OCI-LY1 (cell line): ENCODE measurements at regions not wholly inside any gene's neighbourhood (a gene's known extent, or its start where the extent isn't known, plus 50 kb on each side); places are given as distances from the start of the nearest gene placed in this dataset.

Source experiments
- H2AFZ ChIP-seq: fragments of 200-600 bp; sonication (generic), shearing (Covaris generic); 2 replicates; pipeline ENCODE4 v1.6.0; 2014; ENCODE audit warnings: antibody characterized with exemption, mild to moderate bottlenecking, low read length
- H3F3A ChIP-seq: fragments of 200-600 bp; sonication (generic), shearing (Covaris generic); 2 replicates; pipeline ENCODE4 v1.6.0; 2014; ENCODE audit warnings: mild to moderate bottlenecking, antibody characterized with exemption, low read length, moderate library complexity; ENCODE audit not compliant: insufficient read depth
- H3K27ac ChIP-seq: fragments of 200-600 bp; sonication (generic); 2 replicates; pipeline ENCODE4 v1.5.1; 2014; ENCODE audit warnings: low read length, mixed run types, mild to moderate bottlenecking, low read depth; ENCODE audit not compliant: poor library complexity, severe bottlenecking
- H3K27me3 ChIP-seq: fragments of 200-600 bp; sonication (generic); 2 replicates; pipeline ENCODE4 v1.6.0; 2014; ENCODE audit warnings: antibody characterized with exemption, mild to moderate bottlenecking, low read length, moderate library complexity; ENCODE audit not compliant: insufficient read depth
- H3K36me3 ChIP-seq: fragments of 200-600 bp; sonication (generic); 2 replicates; pipeline ENCODE4 v1.6.1; 2014; ENCODE audit warnings: mild to moderate bottlenecking, antibody characterized with exemption, low read length, moderate library complexity, mixed read lengths; ENCODE audit not compliant: insufficient read depth
- H3K4me1 ChIP-seq: fragments of 200-600 bp; sonication (generic); 2 replicates; pipeline ENCODE4 v1.5.1; 2014; ENCODE audit warnings: mild to moderate bottlenecking, low read length, moderate library complexity; ENCODE audit not compliant: insufficient read depth, severe bottlenecking
- H3K4me2 ChIP-seq: fragments of 200-600 bp; sonication (generic), shearing (Covaris generic); 2 replicates; pipeline ENCODE4 v1.6.1; 2014; ENCODE audit warnings: low read length
- H3K4me3 ChIP-seq: fragments of 200-600 bp; sonication (generic); 2 replicates; pipeline ENCODE4 v1.5.1; 2014; ENCODE audit warnings: low read length, low read depth, mild to moderate bottlenecking, mixed read lengths; ENCODE audit not compliant: poor library complexity, severe bottlenecking
- H3K79me2 ChIP-seq: fragments of 200-600 bp; shearing (Covaris generic); 2 replicates; pipeline ENCODE4 v1.6.1; 2016; ENCODE audit warnings: mixed run types, low read length, mixed read lengths; ENCODE audit not compliant: insufficient read depth
- H3K9ac ChIP-seq: fragments of 200-600 bp; sonication (generic), shearing (Covaris generic); 2 replicates; pipeline ENCODE4 v1.6.1; 2014; ENCODE audit warnings: mild to moderate bottlenecking, low read length, mixed read lengths
- H3K9me2 ChIP-seq: fragments of 200-600 bp; sonication (generic), shearing (Covaris generic); 2 replicates; pipeline ENCODE4 v1.6.1; 2014; ENCODE audit warnings: low read depth, mild to moderate bottlenecking, low read length, mixed read lengths
- H3K9me3 ChIP-seq: fragments of 200-600 bp; shearing (Covaris generic); 2 replicates; pipeline ENCODE4 v1.6.1; 2014; ENCODE audit warnings: low read length, mixed read lengths
- H4K20me1 ChIP-seq: fragments of 200-600 bp; sonication (generic), shearing (Covaris generic); 2 replicates; pipeline ENCODE4 v1.6.0; 2016; ENCODE audit warnings: mild to moderate bottlenecking, low read length; ENCODE audit not compliant: insufficient read depth
- CTCF ChIP-seq: fragments of 200-600 bp; sonication (generic), shearing (Covaris generic); IDR thresholded peaks from 2 replicates; pipeline ENCODE4 v1.5.1; 2017; ENCODE audit warnings: mild to moderate bottlenecking, antibody characterized with exemption, low read length, moderate library complexity, mixed read lengths
- EZH2 ChIP-seq: fragments of 200-600 bp; sonication (generic), shearing (Covaris generic); IDR thresholded peaks from 2 replicates; pipeline ENCODE4 v1.8.0; 2017; ENCODE audit warnings: borderline replicate concordance, mixed run types, mild to moderate bottlenecking, antibody characterized with exemption, low read length, moderate library complexity, mixed read lengths

- Histone ChIP-seq H3K4me3 (no peak overlapping the region), H3K79me2 (no peaks in the 10 kb centered on the region), H3K9me2 (no peaks in the 10 kb centered on the region), H3K4me2 (no peak overlapping the region), H3K27ac (no peak overlapping the region), H3F3A (no peaks in the 10 kb centered on the region), H3K9ac (no peak overlapping the region), H2AFZ (no peak overlapping the region), H3K9me3 (no peaks in the 10 kb centered on the region), H3K4me1 (no peaks in the 10 kb centered on the region), H3K36me3 (no peaks in the 10 kb centered on the region), H3K27me3 (no peaks in the 10 kb centered on the region), H4K20me1 (no peaks in the 10 kb centered on the region)
- no peak for TF ChIP-seq EZH2
- no peak for TF ChIP-seq CTCF
Measured at GRCh38 chrX:20374450-20374849, 107.7 kb upstream of the RPS6KA3 start.

GRCh38 chrX:20373063-20373462 lies 106.4 kb upstream of the RPS6KA3 start:
- Histone ChIP-seq H3F3A (no peaks in the 10 kb centered on the region), H3K36me3 (no peaks in the 10 kb centered on the region), H3K4me2 (no peak overlapping the region), H3K4me1 (no peaks in the 10 kb centered on the region), H3K9me3 (no peaks in the 10 kb centered on the region), H4K20me1 (no peaks in the 10 kb centered on the region), H3K79me2 (no peaks in the 10 kb centered on the region), H3K27ac (no peak overlapping the region), H3K9me2 (no peaks in the 10 kb centered on the region), H3K9ac (no peak overlapping the region), H3K27me3 (no peaks in the 10 kb centered on the region), H2AFZ (no peak overlapping the region), H3K4me3 (no peak overlapping the region)
- TF ChIP-seq EZH2: no peak
- no peak for TF ChIP-seq CTCF

- H3K9ac ChIP-seq: no peak overlapping the region
- H3K9me2 ChIP-seq: no peaks in the 10 kb centered on the region
- no peak overlapping the region for H3K4me2 ChIP-seq
- no peak overlapping the region for H2AFZ ChIP-seq
- no peaks in the 10 kb centered on the region for H3K4me1 ChIP-seq
- no peak overlapping the region for H3K4me3 ChIP-seq
- H3K79me2 ChIP-seq: no peaks in the 10 kb centered on the region
- no peaks in the 10 kb centered on the region for H3K9me3 ChIP-seq
- no peaks in the 10 kb centered on the region for H4K20me1 ChIP-seq
- TF ChIP-seq CTCF (no peak), EZH2 (no peak)
- H3K27me3 ChIP-seq: no peaks in the 10 kb centered on the region
- no peaks in the 10 kb centered on the region for H3K36me3 ChIP-seq
- H3F3A ChIP-seq: no peaks in the 10 kb centered on the region
- H3K27ac ChIP-seq: no peak overlapping the region
Measured at GRCh38 chrX:20372533-20372932, 105.8 kb upstream of the RPS6KA3 start.
